HAP-1 (cell line): ENCODE measurements at regions not wholly inside any gene's neighbourhood (a gene's known extent, or its start where the extent isn't known, plus 50 kb on each side); places are given as distances from the start of the nearest gene placed in this dataset.
"Not testable (repeated sequence)": the region's sequence is repeated elsewhere in the genome, so short reads cannot be mapped to it uniquely, and the experiment has no call there.

Experiments used
- DNase-seq, 2 experiments: peaks; one replicate each; pipeline ENCODE4 v3.0.0-alpha.2; 2016 to 2020; ENCODE audit warnings: low spot score in 2 of 2
- H3K27me3 ChIP-seq: fragments of 250-450 bp; sonication (Bioruptor Pico); 2 replicates; pipeline ENCODE4 v1.5.1; 2020; ENCODE audit warnings: low read depth, mild to moderate bottlenecking, moderate library complexity
- H3K36me3 ChIP-seq: fragments of 250-450 bp; sonication (Bioruptor Pico); replicated peaks from 2 replicates; pipeline ENCODE4 v1.5.1; 2020; ENCODE audit warnings: mild to moderate bottlenecking
- H3K4me1 ChIP-seq: fragments of 250-450 bp; sonication (Bioruptor Pico); 2 replicates; pipeline ENCODE4 v1.5.1; 2020; ENCODE audit warnings: mild to moderate bottlenecking
- H3K4me3 ChIP-seq: fragments of 250-450 bp; sonication (Bioruptor Pico); 2 replicates; pipeline ENCODE4 v1.5.1; 2020; ENCODE audit warnings: mild to moderate bottlenecking, moderate library complexity
- H3K9me3 ChIP-seq: fragments of 250-450 bp; sonication (Bioruptor Pico); 2 replicates; pipeline ENCODE4 v1.5.1; 2020; ENCODE audit warnings: mild to moderate bottlenecking, moderate library complexity
- in situ Hi-C: fragments of 300-500 bp; cut with MboI; formaldehyde crosslinking; loops from 3 replicates; pipeline ENCODE4 v1.14.3; 2020; ENCODE audit warnings: low sequenced_read_pairs, inconsistent platforms, mixed read lengths

DNA sequence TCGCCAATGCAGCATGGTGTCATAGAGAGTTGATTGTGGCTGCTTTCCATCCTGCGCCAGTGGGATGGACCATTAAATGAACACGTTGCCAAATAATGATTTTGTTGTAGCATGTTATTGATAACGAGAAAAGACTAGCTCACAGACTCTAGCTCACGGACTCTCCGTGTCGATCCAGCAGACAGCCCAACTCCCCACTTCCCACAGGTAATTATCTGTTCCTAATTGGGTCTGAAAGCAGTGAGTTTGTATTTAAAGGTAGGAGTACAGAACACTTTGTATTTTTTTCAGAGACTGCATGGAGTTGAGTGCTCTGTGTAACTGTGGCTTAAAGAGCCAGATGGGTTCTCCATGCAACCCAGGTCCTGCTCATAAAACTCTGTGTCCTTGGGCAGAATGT is 1250.5 kb downstream of the TYW1 start:
- H3K36me3 ChIP-seq = no peaks in the 10 kb centered on the region
- no peaks in the 10 kb centered on the region for H3K27me3 ChIP-seq
- in situ Hi-C loops = no loop called here

DNA sequence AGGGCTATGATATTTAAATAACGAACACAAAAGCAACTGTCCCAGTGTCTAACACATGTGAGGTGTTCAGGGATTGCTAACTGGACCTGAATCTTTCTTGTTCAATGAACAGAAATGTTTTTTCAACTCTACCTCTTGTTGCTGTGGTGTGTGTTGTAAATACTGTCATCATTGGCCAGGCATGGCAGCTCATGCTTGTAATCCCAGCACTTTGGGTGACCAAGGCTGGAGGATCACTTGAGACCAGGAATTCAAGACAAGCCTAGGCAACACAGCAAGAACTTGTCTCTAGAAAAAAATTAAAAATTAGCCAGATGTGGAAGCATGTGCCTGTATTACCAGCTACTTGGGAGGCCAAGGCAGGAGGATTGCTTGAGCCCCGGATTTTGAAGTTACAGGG is 1250.9 kb downstream of the TYW1 start:
- no peak for DNase-seq
- no peak overlapping the region for H3K4me3 ChIP-seq
- H3K36me3 ChIP-seq = no peaks in the 10 kb centered on the region
- no peaks in the 10 kb centered on the region for H3K4me1 ChIP-seq
- no peaks in the 10 kb centered on the region for H3K27me3 ChIP-seq
- no peaks in the 10 kb centered on the region for H3K9me3 ChIP-seq
- in situ Hi-C loops = no loop called here

More for the DNA sequence above, 1250.5 kb downstream of the TYW1 start:
- no peak for DNase-seq
- Histone ChIP-seq H3K4me3 (no peak overlapping the region), H3K4me1 (no peaks in the 10 kb centered on the region), H3K9me3 (no peaks in the 10 kb centered on the region)

DNA sequence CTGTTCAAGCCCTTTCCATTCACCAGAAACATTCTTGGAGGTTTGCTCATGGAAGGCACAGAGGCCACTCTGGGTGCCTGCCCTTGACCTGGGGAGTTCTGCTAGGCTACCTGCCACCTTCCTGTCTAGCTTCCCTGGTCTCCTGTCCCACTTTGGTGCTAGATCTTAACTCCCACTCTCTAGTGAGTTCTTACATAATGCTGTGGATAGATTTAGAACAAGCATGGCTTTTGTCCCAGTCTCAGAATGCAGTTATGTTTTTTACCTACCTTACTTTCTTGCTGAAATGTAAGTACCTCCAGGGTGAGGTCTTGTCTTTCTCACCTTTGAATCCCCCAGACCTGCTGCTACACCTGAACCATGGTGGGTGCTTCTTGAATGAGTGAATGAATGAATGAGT is 1252.3 kb downstream of the TYW1 start:
- Histone ChIP-seq H3K36me3 (no peaks in the 10 kb centered on the region), H3K4me3 (no peak overlapping the region), H3K9me3 (no peaks in the 10 kb centered on the region), H3K4me1 (no peaks in the 10 kb centered on the region), H3K27me3 (no peaks in the 10 kb centered on the region)
- in situ Hi-C loops = no loop called here
- DNase-seq = no peak

DNA sequence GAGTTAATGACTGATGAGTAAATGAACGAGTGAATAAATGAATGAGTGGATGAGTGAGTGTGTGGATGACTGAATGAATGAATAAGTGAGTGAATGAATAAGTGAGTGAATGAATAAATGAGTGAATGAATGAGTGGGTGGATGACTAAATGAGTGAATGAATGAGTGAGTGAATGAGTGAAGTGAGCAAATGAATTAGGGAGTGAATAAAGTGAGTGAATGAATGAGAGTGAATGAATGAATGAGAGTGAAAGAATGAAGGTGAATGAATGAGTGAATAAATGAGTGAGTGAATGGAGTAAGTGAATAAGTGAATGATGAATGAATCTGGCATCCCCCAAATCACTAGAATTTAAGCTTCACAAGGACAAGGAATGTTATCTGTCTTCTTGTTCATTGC is 1253.0 kb downstream of the TYW1 start:
- no peaks in the 10 kb centered on the region for H3K9me3 ChIP-seq
- no peak for DNase-seq
- in situ Hi-C loops = no loop called here
- H3K36me3 ChIP-seq = no peaks in the 10 kb centered on the region
- H3K27me3 ChIP-seq = no peaks in the 10 kb centered on the region
- no peak overlapping the region for H3K4me3 ChIP-seq
- no peaks in the 10 kb centered on the region for H3K4me1 ChIP-seq

DNA sequence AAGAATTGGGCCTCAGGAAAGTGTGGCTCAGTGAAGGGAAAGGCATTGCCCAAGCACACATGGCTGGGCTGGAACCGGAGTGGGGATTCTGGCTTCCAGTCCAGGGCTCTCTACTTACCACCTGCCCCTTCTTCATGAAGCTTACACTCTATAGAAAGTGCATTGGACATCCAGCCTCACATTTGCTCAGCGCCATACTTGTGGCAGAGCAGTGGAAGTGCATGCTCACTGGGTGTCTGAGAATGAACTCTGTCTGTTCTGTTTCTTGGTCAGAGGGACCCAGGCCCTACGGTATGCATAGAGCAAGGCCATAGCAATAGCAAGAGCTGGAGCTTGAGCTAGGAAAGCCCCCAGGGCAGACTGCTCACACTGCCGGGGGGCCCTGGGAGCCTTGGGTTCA is 1253.5 kb downstream of the TYW1 start:
- Histone ChIP-seq H3K36me3 (no peaks in the 10 kb centered on the region), H3K27me3 (no peaks in the 10 kb centered on the region), H3K9me3 (no peaks in the 10 kb centered on the region), H3K4me1 (no peaks in the 10 kb centered on the region), H3K4me3 (no peak overlapping the region)
- no peak for DNase-seq
- in situ Hi-C loops = no loop called here

DNA sequence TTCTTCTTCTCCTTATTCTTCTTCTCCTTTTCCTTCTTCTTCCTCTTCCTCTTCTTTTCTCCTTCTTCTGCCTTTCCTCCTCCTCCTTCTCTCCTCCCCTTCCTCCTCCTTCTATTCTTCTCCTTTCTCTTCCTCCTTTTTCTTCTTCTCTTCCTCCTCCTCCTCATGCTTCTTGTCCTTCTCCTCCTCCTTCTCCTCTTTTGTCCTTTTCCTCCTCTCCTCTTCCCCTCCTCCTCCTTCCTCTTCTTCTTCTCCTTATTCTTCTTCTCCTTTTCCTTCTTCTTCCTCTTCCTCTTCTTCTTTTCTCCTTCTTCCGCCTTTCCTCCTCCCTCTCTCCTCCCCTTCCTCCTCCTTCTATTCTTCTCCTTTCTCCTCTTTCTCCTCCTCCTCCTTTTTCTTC is 1258.2 kb downstream of the TYW1 start:
- DNase-seq, H3K4me3 ChIP-seq, H3K9me3 ChIP-seq, in situ Hi-C loops, H3K36me3 ChIP-seq, H3K4me1 ChIP-seq, H3K27me3 ChIP-seq: not testable (repeated sequence)

DNA sequence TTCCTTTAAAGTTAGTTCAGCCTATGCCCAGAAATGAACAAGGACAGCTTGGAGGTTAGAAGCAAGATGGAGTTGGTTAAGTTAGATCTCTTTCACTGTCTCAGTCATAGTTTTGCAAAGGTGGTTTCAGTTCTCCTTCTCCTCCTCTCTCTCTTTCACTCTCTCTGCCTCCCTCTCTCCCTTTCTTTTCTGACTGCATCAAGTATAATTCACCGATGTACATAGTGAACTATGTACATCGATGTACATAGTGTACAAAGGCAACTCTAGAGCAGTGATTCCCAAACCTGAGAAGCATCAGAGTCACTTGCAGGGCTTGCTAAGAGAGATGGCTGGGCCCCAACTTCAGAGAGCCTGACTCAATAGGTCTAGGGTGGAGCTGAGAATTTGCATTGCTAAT is 1259.7 kb downstream of the TYW1 start:
- no peak overlapping the region for H3K4me3 ChIP-seq
- no peaks in the 10 kb centered on the region for H3K9me3 ChIP-seq
- no peaks in the 10 kb centered on the region for H3K27me3 ChIP-seq
- no peaks in the 10 kb centered on the region for H3K4me1 ChIP-seq
- in situ Hi-C loops = no loop called here
- H3K36me3 ChIP-seq = no peaks in the 10 kb centered on the region
- no peak for DNase-seq

DNA sequence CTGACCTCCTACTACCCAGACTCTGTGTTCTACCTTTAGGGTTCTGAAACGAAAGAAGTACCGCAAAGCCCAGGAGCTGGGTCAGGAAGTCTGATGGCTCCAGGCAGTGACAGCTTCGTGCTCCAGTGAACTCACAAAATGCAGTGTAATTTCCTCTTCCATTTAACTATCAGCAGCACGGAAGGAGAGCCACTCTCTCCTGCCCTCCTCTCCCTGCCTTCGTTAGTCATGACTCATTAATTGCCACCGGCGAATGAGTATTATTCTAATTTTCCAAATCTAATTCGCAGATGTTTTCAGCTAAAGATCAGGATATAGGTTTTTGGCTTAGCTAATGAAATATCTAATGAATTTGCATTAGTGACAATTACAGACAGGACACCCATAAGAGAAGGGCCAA is 1262.0 kb downstream of the TYW1 start:
- no peaks in the 10 kb centered on the region for H3K36me3 ChIP-seq
- no peaks in the 10 kb centered on the region for H3K27me3 ChIP-seq
- H3K4me3 ChIP-seq = no peak overlapping the region
- no peaks in the 10 kb centered on the region for H3K9me3 ChIP-seq
- no peak for DNase-seq
- in situ Hi-C loops = no loop called here
- no peaks in the 10 kb centered on the region for H3K4me1 ChIP-seq

DNA sequence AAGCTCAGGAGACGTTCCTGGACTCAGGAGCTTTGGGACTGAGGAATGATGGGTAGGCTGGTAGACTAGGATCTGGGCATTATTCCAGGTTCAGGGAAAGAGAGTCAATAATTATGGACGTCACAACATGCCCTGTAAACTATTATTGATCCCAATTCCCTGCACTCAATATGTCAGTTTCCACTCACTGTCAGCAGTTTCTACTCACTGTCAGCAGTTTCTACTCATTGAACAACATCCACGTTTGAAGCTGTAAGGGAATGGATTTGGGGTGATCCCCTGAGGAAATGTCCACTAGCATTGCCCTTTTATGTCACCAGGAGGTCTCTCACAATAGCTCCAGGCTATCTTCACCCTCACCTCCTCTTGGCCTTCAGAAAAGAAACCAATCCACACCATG is 1268.6 kb downstream of the TYW1 start:
- in situ Hi-C loops = no loop called here
- Histone ChIP-seq H3K36me3 (no peaks in the 10 kb centered on the region), H3K4me3 (no peak overlapping the region), H3K4me1 (no peaks in the 10 kb centered on the region), H3K27me3 (no peaks in the 10 kb centered on the region), H3K9me3 (0 out of 2 replicates have a peak, but pooled peaks cover 2% of the 10 kb centered on the region)
- DNase-seq = no peak

DNA sequence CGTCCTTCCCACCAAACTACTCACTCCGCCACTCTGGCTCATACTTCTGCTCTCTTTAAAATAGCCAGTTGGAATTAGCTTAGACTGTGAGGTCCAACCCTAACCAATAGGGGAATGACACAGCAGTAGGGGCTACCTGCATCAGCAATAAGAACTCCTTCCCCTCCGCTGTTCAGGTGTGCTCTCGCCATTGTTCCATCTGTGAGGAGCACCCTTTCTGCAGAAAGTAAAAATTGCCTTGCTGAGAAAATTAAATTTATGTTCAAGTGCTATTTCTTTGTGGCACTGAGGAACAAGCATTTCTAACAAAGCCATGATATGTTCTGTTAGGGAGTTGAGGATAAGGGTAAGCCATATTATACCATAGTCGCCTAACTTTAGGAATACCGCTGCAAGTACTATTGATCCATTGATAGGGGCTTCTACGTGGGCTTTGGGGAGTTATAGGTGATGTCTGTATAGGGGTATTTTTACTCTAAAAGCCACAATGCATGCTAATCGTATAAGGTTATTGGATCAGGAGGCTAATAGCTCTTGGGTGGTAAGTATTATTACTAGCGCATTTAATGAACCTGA is 1269.5 kb downstream of the TYW1 start:
- in situ Hi-C loops = no loop called here
- H3K4me1 ChIP-seq = no peaks in the 10 kb centered on the region
- 0 out of 2 replicates have a peak, but pooled peaks cover 2% of the 10 kb centered on the region for H3K9me3 ChIP-seq
- H3K27me3 ChIP-seq = no peaks in the 10 kb centered on the region
- no peak for DNase-seq
- no peaks in the 10 kb centered on the region for H3K36me3 ChIP-seq
- no peak overlapping the region for H3K4me3 ChIP-seq

DNA sequence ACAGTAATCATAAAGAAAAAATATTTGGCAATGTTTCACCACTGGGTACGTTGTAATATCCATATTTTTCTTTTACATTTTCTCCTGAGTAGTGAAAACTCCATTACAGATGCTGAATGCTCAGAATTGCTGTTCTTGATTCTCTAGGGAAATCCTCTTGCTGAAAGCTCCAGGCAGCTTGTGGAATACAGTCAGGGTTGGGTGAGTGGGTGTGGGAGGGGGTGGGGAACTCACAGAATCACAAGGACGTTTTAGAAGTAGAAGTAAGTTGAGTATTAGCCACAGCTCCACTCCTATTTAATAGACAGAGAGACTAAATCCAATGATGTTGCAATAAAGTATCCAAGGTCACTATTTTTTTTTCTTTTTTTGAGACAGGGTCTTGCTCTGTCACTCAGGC is 1270.9 kb downstream of the TYW1 start:
- H3K4me1 ChIP-seq = no peaks in the 10 kb centered on the region
- in situ Hi-C loops = no loop called here
- DNase-seq = no peak
- no peak overlapping the region for H3K4me3 ChIP-seq
- H3K36me3 ChIP-seq = no peaks in the 10 kb centered on the region
- H3K27me3 ChIP-seq = no peaks in the 10 kb centered on the region
- 0 out of 2 replicates have a peak, but pooled peaks cover 2% of the 10 kb centered on the region for H3K9me3 ChIP-seq

DNA sequence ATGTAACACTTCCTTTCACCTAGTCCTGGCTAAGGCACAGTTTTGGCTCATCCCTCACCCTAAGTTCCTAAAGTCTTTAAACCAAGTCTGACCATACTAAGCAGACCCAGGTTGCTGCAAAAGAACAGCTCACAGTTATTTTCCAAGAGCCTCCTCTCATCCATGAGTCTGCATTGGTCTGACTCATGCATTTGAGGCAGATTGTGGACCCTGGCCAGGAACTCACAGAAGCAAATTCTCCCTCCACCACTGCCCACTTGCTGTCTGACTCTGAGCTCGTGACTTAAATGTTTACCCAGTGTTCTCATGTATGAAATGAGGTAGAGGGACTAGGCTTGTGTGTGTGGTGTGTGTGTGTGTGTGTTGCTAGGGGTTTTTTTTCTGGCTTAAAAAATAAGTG is 1272.8 kb downstream of the TYW1 start:
- in situ Hi-C loops = no loop called here
- DNase-seq = no peak
- no peaks in the 10 kb centered on the region for H3K27me3 ChIP-seq

DNA sequence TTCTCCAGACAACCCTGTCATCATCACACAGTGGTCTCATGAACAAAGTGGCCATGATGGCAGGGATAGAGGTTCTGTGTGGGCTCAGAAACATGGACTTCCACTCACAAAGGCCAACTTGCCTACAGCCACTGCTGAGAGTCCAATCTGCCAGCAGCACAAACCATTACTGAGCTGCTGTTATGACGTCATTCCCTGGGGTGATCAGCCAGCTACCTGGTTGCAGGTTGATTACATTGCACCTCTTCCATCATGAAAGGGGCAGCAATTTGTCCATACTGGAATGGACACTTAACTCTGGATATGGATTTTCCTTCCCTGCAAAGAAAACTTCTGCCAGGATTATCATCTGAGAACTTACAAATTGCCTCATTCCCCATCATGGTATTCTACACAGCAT is 1275.9 kb downstream of the TYW1 start:
- Histone ChIP-seq H3K4me3 (no peak overlapping the region), H3K27me3 (no peaks in the 10 kb centered on the region), H3K36me3 (no peaks in the 10 kb centered on the region), H3K4me1 (no peaks in the 10 kb centered on the region), H3K9me3 (no peaks in the 10 kb centered on the region)
- DNase-seq = no peak
- in situ Hi-C loops = no loop called here

More for the DNA sequence above, 1272.8 kb downstream of the TYW1 start:
- no peaks in the 10 kb centered on the region for H3K36me3 ChIP-seq
- H3K4me1 ChIP-seq = no peaks in the 10 kb centered on the region
- H3K9me3 ChIP-seq = 0 out of 2 replicates have a peak, but pooled peaks cover 2% of the 10 kb centered on the region
- H3K4me3 ChIP-seq = no peak overlapping the region

DNA sequence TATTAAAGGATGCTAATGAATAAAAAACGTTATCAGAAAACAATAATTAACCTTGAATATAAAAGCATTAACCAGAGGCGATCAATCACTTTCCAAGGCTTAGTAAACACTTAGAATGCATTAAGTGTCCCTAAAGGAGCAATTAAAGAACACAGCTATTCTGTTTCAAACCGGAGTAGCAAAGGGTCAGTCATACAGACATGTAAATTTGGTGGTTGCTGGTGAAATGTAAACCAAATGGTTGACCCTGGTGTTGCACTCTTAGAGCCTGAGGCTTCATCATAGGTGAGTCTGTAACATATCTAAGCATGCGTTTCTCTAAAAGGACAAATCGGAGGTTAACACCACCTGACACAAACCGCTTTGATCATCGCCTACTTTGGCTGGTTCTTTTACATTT is 1280.1 kb downstream of the TYW1 start:
- Histone ChIP-seq H3K27me3 (no peaks in the 10 kb centered on the region), H3K9me3 (no peaks in the 10 kb centered on the region), H3K4me3 (no peak overlapping the region), H3K36me3 (no peaks in the 10 kb centered on the region), H3K4me1 (no peaks in the 10 kb centered on the region)
- DNase-seq = no peak
- in situ Hi-C loops = no loop called here

DNA sequence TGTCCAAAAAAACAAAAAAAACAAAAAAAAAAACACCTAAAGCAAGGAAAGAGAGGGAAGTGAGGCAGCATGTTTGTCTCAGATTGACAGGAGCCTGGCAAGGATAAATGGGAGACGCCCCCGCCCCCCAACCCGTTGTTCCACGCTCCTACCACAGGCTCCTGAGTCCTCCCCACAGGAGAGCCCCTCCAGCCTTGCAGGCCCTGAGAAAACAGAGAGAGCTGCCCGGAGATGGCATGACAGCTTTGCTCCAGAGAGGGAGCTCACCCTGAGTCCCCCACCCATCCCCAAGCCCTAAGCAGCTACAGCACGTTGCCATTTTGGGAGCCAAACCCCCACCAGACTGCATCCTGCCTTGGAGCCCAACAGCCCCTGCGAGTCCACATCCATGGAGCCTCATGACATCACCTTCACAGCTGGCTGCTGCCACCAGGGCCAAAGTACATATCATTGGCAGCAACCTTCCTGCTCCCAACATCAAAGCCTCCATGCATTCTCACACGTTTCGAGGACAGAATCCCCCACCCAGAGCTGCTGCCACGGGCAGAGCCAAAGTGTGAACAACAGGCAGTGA is 1283.3 kb downstream of the TYW1 start:
- no peaks in the 10 kb centered on the region for H3K36me3 ChIP-seq
- no peaks in the 10 kb centered on the region for H3K4me1 ChIP-seq
- H3K9me3 ChIP-seq = no peaks in the 10 kb centered on the region
- in situ Hi-C loops = no loop called here
- no peak overlapping the region for H3K4me3 ChIP-seq
- DNase-seq = no peak
- no peaks in the 10 kb centered on the region for H3K27me3 ChIP-seq
